Urinary bladder (tissue), 3 donors: ENCODE measurements at regions not wholly inside any gene's neighbourhood (a gene's known extent, or its start where the extent isn't known, plus 50 kb on each side); places are given as distances from the start of the nearest gene placed in this dataset.
"Not testable (repeated sequence)": the region's sequence is repeated elsewhere in the genome, so short reads cannot be mapped to it uniquely, and the experiment has no call there.

Experiments
- DNase-seq: peaks from one replicate; pipeline ENCODE4 v3.0.0-alpha.2; 2015; ENCODE audit errors: extremely low spot score
- H3K27ac ChIP-seq: one replicate; pipeline ENCODE4 v1.5.1; 2013; ENCODE audit warnings: low read depth, mild to moderate bottlenecking, moderate library complexity
- H3K36me3 ChIP-seq: one replicate; pipeline ENCODE4 v1.6.1; 2013; ENCODE audit warnings: mild to moderate bottlenecking, moderate library complexity; ENCODE audit not compliant: insufficient read depth
- H3K4me1 ChIP-seq: one replicate; pipeline ENCODE4 v1.6.1; 2013; ENCODE audit warnings: mild to moderate bottlenecking, moderate library complexity; ENCODE audit not compliant: insufficient read depth
- H3K4me3 ChIP-seq: one replicate; pipeline ENCODE4 v1.5.1; 2013; ENCODE audit warnings: low read depth, low read length
- WGBS: extraction: QIAGEN DNeasy Blood & Tissue Kit; methylation state at CpG from one replicate; pipeline ENCODE4 v1.1.7; 2013; 5-methylcytosine and 5-hydroxymethylcytosine counted together
- donor health status: healthy with polysubstance abuse.
- donor health status: healthy.

- WGBS, result 88% methylated on average over 3 of the region's 3 CpGs
- H3K27ac ChIP-seq, result no peak overlapping the region
- no peaks in the 10 kb centered on the region for H3K36me3 ChIP-seq
- H3K4me1 ChIP-seq, result no peaks in the 10 kb centered on the region
- DNase-seq, result no peak
- no peak overlapping the region for H3K4me3 ChIP-seq
These were observed 68.4 kb downstream of the RPL22L1 start for GRCh38 chr3:170801597-170801996.

GRCh38 chr3:170800275-170800674 lies 69.7 kb downstream of the RPL22L1 start:
- H3K4me3 ChIP-seq, H3K36me3 ChIP-seq, DNase-seq, H3K4me1 ChIP-seq, H3K27ac ChIP-seq: not testable (repeated sequence)
- 80% methylated on average over 4 of the region's 4 CpGs for WGBS

GRCh38 chr3:170799009-170799408 lies 71.0 kb downstream of the RPL22L1 start:
- Histone ChIP-seq H3K4me3 (no peak overlapping the region), H3K4me1 (no peaks in the 10 kb centered on the region), H3K36me3 (no peaks in the 10 kb centered on the region), H3K27ac (no peak overlapping the region)
- DNase-seq, result no peak
- 88% methylated on average over 2 of the region's 2 CpGs for WGBS

- 77% methylated on average over 5 of the region's 5 CpGs for WGBS
These were observed 72.3 kb downstream of the RPL22L1 start for GRCh38 chr3:170797685-170798084.

GRCh38 chr3:170792471-170792870 lies 77.5 kb downstream of the RPL22L1 start:
- no peak overlapping the region for H3K4me3 ChIP-seq
- DNase-seq, result no peak
- H3K4me1 ChIP-seq, result no peaks in the 10 kb centered on the region
- WGBS, result 87% methylated on average over 1 of the region's 1 CpG
- H3K27ac ChIP-seq, result no peak overlapping the region
- H3K36me3 ChIP-seq, result no peaks in the 10 kb centered on the region

More at GRCh38 chr3:170797685-170798084, 72.3 kb downstream of the RPL22L1 start:
- Histone ChIP-seq H3K27ac (no peak overlapping the region), H3K4me1 (no peaks in the 10 kb centered on the region), H3K4me3 (no peak overlapping the region), H3K36me3 (no peaks in the 10 kb centered on the region)
- DNase-seq, result no peak

- 45% methylated on average over 1 of the region's 1 CpG for WGBS
- Histone ChIP-seq H3K4me1 (no peaks in the 10 kb centered on the region), H3K36me3 (no peaks in the 10 kb centered on the region), H3K4me3 (no peak overlapping the region), H3K27ac (no peak overlapping the region)
- no peak for DNase-seq
These were observed 79.3 kb downstream of the RPL22L1 start for GRCh38 chr3:170790647-170791046.

GRCh38 chr3:170787464-170787863 lies 82.5 kb downstream of the RPL22L1 start:
- Histone ChIP-seq H3K4me3 (no peak overlapping the region), H3K27ac (no peak overlapping the region), H3K36me3 (no peaks in the 10 kb centered on the region), H3K4me1 (no peaks in the 10 kb centered on the region)
- no peak for DNase-seq
- WGBS, result 92% methylated on average over 2 of the region's 2 CpGs

- no peak for DNase-seq
- Histone ChIP-seq H3K4me3 (no peak overlapping the region), H3K27ac (no peak overlapping the region), H3K36me3 (no peaks in the 10 kb centered on the region), H3K4me1 (no peaks in the 10 kb centered on the region)
- WGBS, result 90% methylated on average over 3 of the region's 3 CpGs
These were observed 84.5 kb downstream of the RPL22L1 start for GRCh38 chr3:170785454-170785853.

- DNase-seq, result no peak
- Histone ChIP-seq H3K27ac (no peak overlapping the region), H3K36me3 (no peaks in the 10 kb centered on the region), H3K4me1 (no peaks in the 10 kb centered on the region), H3K4me3 (no peak overlapping the region)
- WGBS, result 91% methylated on average over 2 of the region's 2 CpGs
These were observed 85.6 kb downstream of the RPL22L1 start for GRCh38 chr3:170784406-170784805.

- Histone ChIP-seq H3K36me3 (no peaks in the 10 kb centered on the region), H3K27ac (no peak overlapping the region), H3K4me1 (no peaks in the 10 kb centered on the region), H3K4me3 (no peak overlapping the region)
- no peak for DNase-seq
These were observed 89.0 kb downstream of the RPL22L1 start for GRCh38 chr3:170780955-170781354.

GRCh38 chr3:170780471-170780870 lies 89.5 kb downstream of the RPL22L1 start:
- Histone ChIP-seq H3K36me3 (no peaks in the 10 kb centered on the region), H3K4me1 (no peaks in the 10 kb centered on the region), H3K4me3 (no peak overlapping the region), H3K27ac (no peak overlapping the region)
- no peak for DNase-seq
- WGBS, result 60% methylated on average over 1 of the region's 1 CpG

GRCh38 chr3:170778240-170779217 lies 91.5 kb downstream of the RPL22L1 start:
- Histone ChIP-seq H3K4me3 (no peak overlapping the region), H3K36me3 (no peaks in the 10 kb centered on the region), H3K27ac (no peak overlapping the region), H3K4me1 (no peaks in the 10 kb centered on the region)
- no peak for DNase-seq
- WGBS, result 81% methylated on average over 6 of the region's 6 CpGs

- Histone ChIP-seq H3K4me1 (no peaks in the 10 kb centered on the region), H3K27ac (no peak overlapping the region), H3K36me3 (no peaks in the 10 kb centered on the region), H3K4me3 (no peak overlapping the region)
- DNase-seq, result no peak
These were observed 92.5 kb downstream of the RPL22L1 start for GRCh38 chr3:170777564-170777926.

GRCh38 chr3:170776887-170777563 lies 93.0 kb downstream of the RPL22L1 start:
- DNase-seq, result no peak
- 77% methylated on average over 5 of the region's 5 CpGs for WGBS
- Histone ChIP-seq H3K4me3 (no peak overlapping the region), H3K27ac (no peak overlapping the region), H3K4me1 (no peaks in the 10 kb centered on the region), H3K36me3 (no peaks in the 10 kb centered on the region)
